ENCODE measurements at regions not wholly inside any gene's neighbourhood (a gene's known extent, or its start where the extent isn't known, plus 50 kb on each side); places are given as distances from the start of the nearest gene placed in this dataset.
"Not testable (repeated sequence)": the region's sequence is repeated elsewhere in the genome, so short reads cannot be mapped to it uniquely, and the experiment has no call there.

- TF ChIP-seq CTCF (conservative IDR thresholded peaks at IDR 0.05; ENCODE audit: low read depth, low read length); EZH2 (IDR thresholded peaks at IDR 0.05; ENCODE audit: borderline replicate concordance, low read depth, low read length, poor library complexity, severe bottlenecking): not testable (repeated sequence)
Measured at GRCh38 chr10:46740368-46740767, 161.4 kb downstream of the SYT15 start.
